H1 (cell line): ENCODE measurements at regions not wholly inside any gene's neighbourhood (a gene's known extent, or its start where the extent isn't known, plus 50 kb on each side); places are given as distances from the start of the nearest gene placed in this dataset.

Experiments used
- CHD7 ChIP-seq: fragments of 300-600 bp; sonication (generic); IDR thresholded peaks from 2 replicates; pipeline ENCODE4 v1.7.1; 2012; ENCODE audit warnings: low read length, moderate library complexity, mild to moderate bottlenecking, inconsistent platforms; ENCODE audit not compliant: insufficient replicate concordance
- CTCF ChIP-seq, 3 experiments: IDR thresholded peaks; 1 replicate in 2 of 3; 2 replicates in 1 of 3; pipeline versions ENCODE4 v1.5.1 to v1.6.1; 2011; ENCODE audit warnings: low read length in 3 of 3, mild to moderate bottlenecking in 3 of 3, inconsistent platforms in 2 of 3, low read depth in 1 of 3, moderate library complexity in 1 of 3; ENCODE audit not compliant: insufficient read depth in 1 of 3; ENCODE audit errors: control extremely low read depth in 1 of 3
- EP300 ChIP-seq, 2 experiments: IDR thresholded peaks; 1 replicate in 1 of 2; 2 replicates in 1 of 2; pipeline ENCODE4 v1.6.1; 2011 to 2012; ENCODE audit warnings: low read depth in 2 of 2, low read length in 2 of 2, mild to moderate bottlenecking in 2 of 2, borderline replicate concordance in 1 of 2, inconsistent platforms in 1 of 2, moderate library complexity in 1 of 2
- NANOG ChIP-seq: IDR thresholded peaks from 2 replicates; pipeline ENCODE4 v1.6.1; 2011; ENCODE audit warnings: low read length, low read depth, mild to moderate bottlenecking, inconsistent platforms; ENCODE audit not compliant: insufficient read depth, poor library complexity, severe bottlenecking
- RAD21 ChIP-seq, 2 experiments: IDR thresholded peaks in 1 of 2; conservative IDR thresholded peaks in 1 of 2; 2 replicates each; pipeline ENCODE4 v1.6.1; 2011; ENCODE audit warnings: low read depth in 2 of 2, low read length in 2 of 2, improper control_type of control experiment in 1 of 2, inconsistent platforms in 1 of 2, mild to moderate bottlenecking in 1 of 2, moderate library complexity in 1 of 2
- SP2 ChIP-seq: IDR thresholded peaks from 2 replicates; pipeline ENCODE4 v1.6.1; 2012; ENCODE audit warnings: mild to moderate bottlenecking, low read length, inconsistent platforms
- TEAD4 ChIP-seq: IDR thresholded peaks from 2 replicates; pipeline ENCODE4 v1.6.1; 2012; ENCODE audit warnings: low read depth, low read length, inconsistent platforms, mixed read lengths

GRCh38 chr2:30373881-30374302 is 73.2 kb upstream of the LCLAT1 start (continued):
- TF ChIP-seq CHD7 (no peak), RAD21 (IDR thresholded peaks at IDR 0.05 in 1 of 2, conservative IDR thresholded peaks at IDR 0.05 in 1 of 2; ENCODE audit: low read depth in 2 of 2, low read length in 2 of 2) (peak in 1 of 2 experiments; percentile 32; a peak in 3 of 4 replicates), SP2 (no peak), EP300 (IDR thresholded peaks at IDR 0.05; ENCODE audit: borderline replicate concordance in 1 of 2, low read depth in 2 of 2, low read length in 2 of 2) (no peak), CTCF (IDR thresholded peaks at IDR 0.05; ENCODE audit: control extremely low read depth in 1 of 3, insufficient read depth in 1 of 3, low read depth in 1 of 3, low read length in 3 of 3) (peak in 2 of 3 experiments; percentile 3 to 19; a peak in 3 of 4 replicates), NANOG (no peak), TEAD4 (no peak)
- TF ChIP-seq, all 59 proteins: peak for 2
